ENCODE measurements at regions not wholly inside any gene's neighbourhood (a gene's known extent, or its start where the extent isn't known, plus 50 kb on each side); places are given as distances from the start of the nearest gene placed in this dataset.

DNA sequence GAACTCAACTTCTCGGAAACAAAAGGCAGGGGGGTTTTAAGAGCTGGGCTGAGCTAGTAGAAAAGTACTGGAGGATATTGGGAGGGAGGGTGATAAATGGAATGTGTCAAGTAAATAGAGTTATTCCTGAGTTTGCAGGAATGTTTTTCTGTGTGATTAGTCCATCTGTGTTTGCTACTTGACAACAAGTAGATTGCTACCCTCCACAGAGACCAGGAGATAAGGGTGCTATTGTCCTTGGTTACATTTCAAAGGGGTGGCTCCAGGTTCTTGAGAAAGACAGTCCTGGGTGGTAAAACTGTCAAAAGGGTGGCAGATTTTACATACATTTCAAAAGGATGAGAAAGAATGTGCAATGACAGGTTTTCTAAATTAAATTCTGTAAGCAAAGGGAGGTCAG, 181.2 kb upstream of the PPP3CA start (continued):
- TF ChIP-seq, protein P1, sequence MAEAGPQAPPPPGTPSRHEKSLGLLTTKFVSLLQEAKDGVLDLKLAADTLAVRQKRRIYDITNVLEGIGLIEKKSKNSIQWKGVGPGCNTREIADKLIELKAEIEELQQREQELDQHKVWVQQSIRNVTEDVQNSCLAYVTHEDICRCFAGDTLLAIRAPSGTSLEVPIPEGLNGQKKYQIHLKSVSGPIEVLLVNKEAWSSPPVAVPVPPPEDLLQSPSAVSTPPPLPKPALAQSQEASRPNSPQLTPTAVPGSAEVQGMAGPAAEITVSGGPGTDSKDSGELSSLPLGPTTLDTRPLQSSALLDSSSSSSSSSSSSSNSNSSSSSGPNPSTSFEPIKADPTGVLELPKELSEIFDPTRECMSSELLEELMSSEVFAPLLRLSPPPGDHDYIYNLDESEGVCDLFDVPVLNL (CRISPR knock-in tag; IDR thresholded peaks at IDR 0.05; ENCODE audit: borderline replicate concordance, low read depth): no peak
- TF ChIP-seq HMGA2 (CRISPR knock-in tag; IDR thresholded peaks at IDR 0.05): no peak
- TF ChIP-seq ELF4 (CRISPR knock-in tag; IDR thresholded peaks at IDR 0.05; ENCODE audit: low read depth): no peak

DNA sequence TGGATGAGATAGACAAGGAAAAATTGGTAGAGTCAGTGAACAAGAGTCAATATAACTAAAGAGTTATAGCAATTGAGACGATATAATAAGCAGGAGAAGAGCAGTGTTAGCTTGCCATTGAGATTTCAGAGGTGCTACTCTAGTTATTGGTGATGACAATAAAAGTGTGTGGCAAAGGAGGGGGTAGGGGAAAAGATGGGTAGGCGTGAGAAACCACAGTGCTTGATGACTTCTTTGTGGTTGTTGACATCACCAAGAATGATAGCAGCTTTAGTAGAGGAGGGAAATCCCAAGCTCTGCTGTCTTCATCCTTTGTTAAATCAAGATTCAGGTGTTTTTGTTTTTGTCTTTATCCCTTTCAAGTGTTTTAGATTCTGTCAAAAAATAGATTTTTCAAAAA, 179.9 kb upstream of the PPP3CA start:
- TF ChIP-seq, protein P2, sequence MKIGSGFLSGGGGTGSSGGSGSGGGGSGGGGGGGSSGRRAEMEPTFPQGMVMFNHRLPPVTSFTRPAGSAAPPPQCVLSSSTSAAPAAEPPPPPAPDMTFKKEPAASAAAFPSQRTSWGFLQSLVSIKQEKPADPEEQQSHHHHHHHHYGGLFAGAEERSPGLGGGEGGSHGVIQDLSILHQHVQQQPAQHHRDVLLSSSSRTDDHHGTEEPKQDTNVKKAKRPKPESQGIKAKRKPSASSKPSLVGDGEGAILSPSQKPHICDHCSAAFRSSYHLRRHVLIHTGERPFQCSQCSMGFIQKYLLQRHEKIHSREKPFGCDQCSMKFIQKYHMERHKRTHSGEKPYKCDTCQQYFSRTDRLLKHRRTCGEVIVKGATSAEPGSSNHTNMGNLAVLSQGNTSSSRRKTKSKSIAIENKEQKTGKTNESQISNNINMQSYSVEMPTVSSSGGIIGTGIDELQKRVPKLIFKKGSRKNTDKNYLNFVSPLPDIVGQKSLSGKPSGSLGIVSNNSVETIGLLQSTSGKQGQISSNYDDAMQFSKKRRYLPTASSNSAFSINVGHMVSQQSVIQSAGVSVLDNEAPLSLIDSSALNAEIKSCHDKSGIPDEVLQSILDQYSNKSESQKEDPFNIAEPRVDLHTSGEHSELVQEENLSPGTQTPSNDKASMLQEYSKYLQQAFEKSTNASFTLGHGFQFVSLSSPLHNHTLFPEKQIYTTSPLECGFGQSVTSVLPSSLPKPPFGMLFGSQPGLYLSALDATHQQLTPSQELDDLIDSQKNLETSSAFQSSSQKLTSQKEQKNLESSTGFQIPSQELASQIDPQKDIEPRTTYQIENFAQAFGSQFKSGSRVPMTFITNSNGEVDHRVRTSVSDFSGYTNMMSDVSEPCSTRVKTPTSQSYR (CRISPR knock-in tag; IDR thresholded peaks at IDR 0.05): no peak
- no peak for TF ChIP-seq NFE2L1 (CRISPR knock-in tag; IDR thresholded peaks at IDR 0.05)
- TF ChIP-seq, protein P3, sequence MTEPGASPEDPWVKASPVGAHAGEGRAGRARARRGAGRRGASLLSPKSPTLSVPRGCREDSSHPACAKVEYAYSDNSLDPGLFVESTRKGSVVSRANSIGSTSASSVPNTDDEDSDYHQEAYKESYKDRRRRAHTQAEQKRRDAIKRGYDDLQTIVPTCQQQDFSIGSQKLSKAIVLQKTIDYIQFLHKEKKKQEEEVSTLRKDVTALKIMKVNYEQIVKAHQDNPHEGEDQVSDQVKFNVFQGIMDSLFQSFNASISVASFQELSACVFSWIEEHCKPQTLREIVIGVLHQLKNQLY (CRISPR knock-in tag; IDR thresholded peaks at IDR 0.05): no peak
- no peak for TF ChIP-seq JUN (CRISPR knock-in tag; IDR thresholded peaks at IDR 0.05)
- TF ChIP-seq, protein P4, sequence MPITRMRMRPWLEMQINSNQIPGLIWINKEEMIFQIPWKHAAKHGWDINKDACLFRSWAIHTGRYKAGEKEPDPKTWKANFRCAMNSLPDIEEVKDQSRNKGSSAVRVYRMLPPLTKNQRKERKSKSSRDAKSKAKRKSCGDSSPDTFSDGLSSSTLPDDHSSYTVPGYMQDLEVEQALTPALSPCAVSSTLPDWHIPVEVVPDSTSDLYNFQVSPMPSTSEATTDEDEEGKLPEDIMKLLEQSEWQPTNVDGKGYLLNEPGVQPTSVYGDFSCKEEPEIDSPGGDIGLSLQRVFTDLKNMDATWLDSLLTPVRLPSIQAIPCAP (CRISPR knock-in tag; IDR thresholded peaks at IDR 0.05): no peak
- TF ChIP-seq, protein P1 (CRISPR knock-in tag; IDR thresholded peaks at IDR 0.05; ENCODE audit: borderline replicate concordance, low read depth): no peak
- no peak for TF ChIP-seq ZNF121 (CRISPR knock-in tag; IDR thresholded peaks at IDR 0.05)
- TF ChIP-seq, protein P5, sequence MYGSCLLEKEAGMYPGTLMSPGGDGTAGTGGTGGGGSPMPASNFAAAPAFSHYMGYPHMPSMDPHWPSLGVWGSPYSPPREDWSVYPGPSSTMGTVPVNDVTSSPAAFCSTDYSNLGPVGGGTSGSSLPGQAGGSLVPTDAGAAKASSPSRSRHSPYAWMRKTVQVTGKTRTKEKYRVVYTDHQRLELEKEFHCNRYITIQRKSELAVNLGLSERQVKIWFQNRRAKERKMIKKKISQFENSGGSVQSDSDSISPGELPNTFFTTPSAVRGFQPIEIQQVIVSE (CRISPR knock-in tag; IDR thresholded peaks at IDR 0.05; ENCODE audit: borderline replicate concordance): no peak
- TF ChIP-seq, protein P6, sequence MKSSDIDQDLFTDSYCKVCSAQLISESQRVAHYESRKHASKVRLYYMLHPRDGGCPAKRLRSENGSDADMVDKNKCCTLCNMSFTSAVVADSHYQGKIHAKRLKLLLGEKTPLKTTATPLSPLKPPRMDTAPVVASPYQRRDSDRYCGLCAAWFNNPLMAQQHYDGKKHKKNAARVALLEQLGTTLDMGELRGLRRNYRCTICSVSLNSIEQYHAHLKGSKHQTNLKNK (CRISPR knock-in tag; IDR thresholded peaks at IDR 0.05): no peak
- TF ChIP-seq, protein P7, sequence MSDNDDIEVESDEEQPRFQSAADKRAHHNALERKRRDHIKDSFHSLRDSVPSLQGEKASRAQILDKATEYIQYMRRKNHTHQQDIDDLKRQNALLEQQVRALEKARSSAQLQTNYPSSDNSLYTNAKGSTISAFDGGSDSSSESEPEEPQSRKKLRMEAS (CRISPR knock-in tag; IDR thresholded peaks at IDR 0.05): no peak
- no peak for TF ChIP-seq CREB1 (CRISPR knock-in tag; IDR thresholded peaks at IDR 0.05)
- no peak for TF ChIP-seq RELA (CRISPR knock-in tag; IDR thresholded peaks at IDR 0.05; ENCODE audit: borderline replicate concordance)
- TF ChIP-seq GRHL2 (CRISPR knock-in tag; IDR thresholded peaks at IDR 0.05; ENCODE audit: insufficient replicate concordance, severe bottlenecking): no peak
- no peak for TF ChIP-seq JAZF1 (CRISPR knock-in tag; IDR thresholded peaks at IDR 0.05)
- TF ChIP-seq ZNF263 (CRISPR knock-in tag; IDR thresholded peaks at IDR 0.05; ENCODE audit: low read depth): no peak
- TF ChIP-seq, protein P8, sequence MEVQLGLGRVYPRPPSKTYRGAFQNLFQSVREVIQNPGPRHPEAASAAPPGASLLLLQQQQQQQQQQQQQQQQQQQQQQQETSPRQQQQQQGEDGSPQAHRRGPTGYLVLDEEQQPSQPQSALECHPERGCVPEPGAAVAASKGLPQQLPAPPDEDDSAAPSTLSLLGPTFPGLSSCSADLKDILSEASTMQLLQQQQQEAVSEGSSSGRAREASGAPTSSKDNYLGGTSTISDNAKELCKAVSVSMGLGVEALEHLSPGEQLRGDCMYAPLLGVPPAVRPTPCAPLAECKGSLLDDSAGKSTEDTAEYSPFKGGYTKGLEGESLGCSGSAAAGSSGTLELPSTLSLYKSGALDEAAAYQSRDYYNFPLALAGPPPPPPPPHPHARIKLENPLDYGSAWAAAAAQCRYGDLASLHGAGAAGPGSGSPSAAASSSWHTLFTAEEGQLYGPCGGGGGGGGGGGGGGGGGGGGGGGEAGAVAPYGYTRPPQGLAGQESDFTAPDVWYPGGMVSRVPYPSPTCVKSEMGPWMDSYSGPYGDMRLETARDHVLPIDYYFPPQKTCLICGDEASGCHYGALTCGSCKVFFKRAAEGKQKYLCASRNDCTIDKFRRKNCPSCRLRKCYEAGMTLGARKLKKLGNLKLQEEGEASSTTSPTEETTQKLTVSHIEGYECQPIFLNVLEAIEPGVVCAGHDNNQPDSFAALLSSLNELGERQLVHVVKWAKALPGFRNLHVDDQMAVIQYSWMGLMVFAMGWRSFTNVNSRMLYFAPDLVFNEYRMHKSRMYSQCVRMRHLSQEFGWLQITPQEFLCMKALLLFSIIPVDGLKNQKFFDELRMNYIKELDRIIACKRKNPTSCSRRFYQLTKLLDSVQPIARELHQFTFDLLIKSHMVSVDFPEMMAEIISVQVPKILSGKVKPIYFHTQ (CRISPR knock-in tag; IDR thresholded peaks at IDR 0.05): no peak
- H3K9me3 Mint-ChIP-seq: peaks cover 22% of the 10 kb centered on the region
- ChIA-PET POLR2A (no interaction called here), CTCF (no interaction called here)
- no peak for DNase-seq (ENCODE audit: low spot score)
- H3K27me3 Mint-ChIP-seq (ENCODE audit: low read depth): no peaks in the 10 kb centered on the region
- peaks cover 4% of the 10 kb centered on the region for H3K36me3 Mint-ChIP-seq
- H3K4me1 Mint-ChIP-seq: 0 out of 2 replicates have a peak, but pooled peaks cover 2% of the 10 kb centered on the region
- ATAC-seq: no peak
- no peak overlapping the region for H3K4me3 Mint-ChIP-seq
- no peak overlapping the region for H3K27ac Mint-ChIP-seq
